ENCODE measurements at regions not wholly inside any gene's neighbourhood (a gene's known extent, or its start where the extent isn't known, plus 50 kb on each side); places are given as distances from the start of the nearest gene placed in this dataset.

GRCh38 chr4:162727766-162728165 is 438.9 kb downstream of the NAF1 start:
- TF ChIP-seq HDGF (IDR thresholded peaks at IDR 0.05; ENCODE audit: borderline replicate concordance) (no peak), SP1 (IDR thresholded peaks at IDR 0.05) (no peak), L3MBTL2 (conservative IDR thresholded peaks at IDR 0.05) (no peak), TARDBP (IDR thresholded peaks at IDR 0.05) (no peak), ARNT (IDR thresholded peaks at IDR 0.05) (no peak), FOXA1 (IDR thresholded peaks at IDR 0.05) (no peak), ZNF384 (IDR thresholded peaks at IDR 0.05) (no peak), SUZ12 (IDR thresholded peaks at IDR 0.05) (no peak)
